GM21737 (cell line): ENCODE measurements at regions not wholly inside any gene's neighbourhood (a gene's known extent, or its start where the extent isn't known, plus 50 kb on each side); places are given as distances from the start of the nearest gene placed in this dataset.

Experiments
- ATAC-seq: cut with Tn5 transposase; IDR thresholded peaks from one replicate; pipeline ENCODE4 v1.9.1; 2021; ENCODE audit warnings: mild to moderate bottlenecking, moderate library complexity; ENCODE audit not compliant: unreplicated experiment

DNA sequence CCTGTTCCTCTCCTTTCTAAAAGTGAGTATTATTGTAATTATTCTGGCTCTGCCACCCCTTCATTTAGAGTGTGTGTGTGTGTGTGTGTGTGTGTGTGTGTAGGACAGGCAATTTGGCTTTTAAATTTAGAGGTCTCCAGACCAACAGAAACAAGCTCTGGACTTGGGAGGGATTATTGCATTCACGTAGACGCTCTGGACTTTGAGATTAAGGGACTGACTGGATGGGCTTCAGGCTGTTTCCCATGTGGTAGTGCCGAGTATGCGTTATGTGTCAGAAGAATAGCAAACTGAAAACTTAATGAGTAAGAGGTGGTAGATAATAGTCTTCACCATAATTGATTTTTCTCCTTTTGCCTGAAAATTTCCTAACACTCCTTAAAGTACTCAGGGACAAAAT is 281.9 kb downstream of the USP25 start:
- no peak for ATAC-seq

DNA sequence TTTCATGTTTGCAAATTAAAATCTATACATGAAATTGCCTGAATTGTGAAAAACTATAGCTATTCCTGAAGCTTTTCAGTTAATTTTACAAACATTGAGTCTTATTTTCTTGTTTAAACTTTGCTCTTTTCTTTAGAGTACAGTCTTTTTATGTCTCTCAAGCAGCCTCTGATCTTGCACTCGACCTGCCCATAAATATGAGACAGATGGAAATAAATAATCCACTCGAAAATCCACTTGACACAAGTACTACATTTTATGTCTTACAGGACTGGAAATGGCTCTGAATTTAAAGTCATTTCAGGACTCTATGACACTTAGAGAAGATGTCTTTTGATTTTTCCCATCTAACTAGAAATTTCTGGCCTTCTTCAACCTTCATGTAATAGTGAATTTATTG is 283.8 kb downstream of the USP25 start:
- no peak for ATAC-seq

- ATAC-seq = no peak
Measured at GRCh38 chr21:16020878-16021277, 291.1 kb downstream of the USP25 start.

GRCh38 chr21:16022116-16022515 is 292.3 kb downstream of the USP25 start:
- no peak for ATAC-seq

DNA sequence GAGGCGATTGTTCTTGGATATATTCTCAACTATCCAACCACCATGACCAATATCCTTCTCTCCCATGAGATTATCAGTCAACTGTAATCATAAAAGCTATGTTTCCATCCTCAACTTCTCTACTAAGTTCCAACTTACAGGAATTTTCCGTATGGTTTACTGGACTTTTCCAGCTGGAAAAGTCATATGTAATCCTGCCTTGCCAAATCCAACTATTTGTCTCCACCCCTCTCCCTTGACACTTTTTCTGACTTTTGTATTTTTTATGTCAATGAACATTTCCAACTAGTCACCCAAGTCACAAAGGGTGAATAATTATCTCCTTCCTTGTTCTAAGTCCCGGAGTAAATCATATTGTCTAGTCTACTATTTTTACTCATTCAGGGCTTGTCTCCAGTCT is 293.1 kb downstream of the USP25 start:
- no peak for ATAC-seq

- no peak for ATAC-seq
Measured at GRCh38 chr21:16028142-16028541, 298.4 kb downstream of the USP25 start.

DNA sequence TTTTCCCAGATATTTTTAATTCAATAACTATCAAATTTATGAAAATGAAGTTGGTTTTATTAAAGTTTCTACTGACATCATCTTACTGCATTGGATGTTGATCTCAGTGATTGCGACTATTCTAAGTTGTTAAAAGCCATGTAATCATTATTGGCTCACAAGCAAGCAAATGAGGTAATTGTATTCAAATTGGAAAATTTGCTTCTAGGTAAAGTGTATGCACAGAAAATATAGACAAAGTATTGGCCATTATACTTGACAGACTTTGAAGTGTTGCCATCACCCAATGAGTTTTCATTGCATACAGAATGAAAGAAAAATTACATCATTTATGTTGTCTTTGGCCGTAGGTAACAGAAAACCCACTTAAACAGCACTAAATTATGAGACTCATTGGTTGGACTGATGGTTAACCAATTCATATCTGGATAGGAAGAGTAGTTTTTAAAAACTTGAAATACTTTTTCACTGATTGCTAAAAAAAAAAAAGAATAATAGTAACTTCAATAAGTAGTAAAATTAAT is 299.2 kb downstream of the USP25 start:
- ATAC-seq = no peak

DNA sequence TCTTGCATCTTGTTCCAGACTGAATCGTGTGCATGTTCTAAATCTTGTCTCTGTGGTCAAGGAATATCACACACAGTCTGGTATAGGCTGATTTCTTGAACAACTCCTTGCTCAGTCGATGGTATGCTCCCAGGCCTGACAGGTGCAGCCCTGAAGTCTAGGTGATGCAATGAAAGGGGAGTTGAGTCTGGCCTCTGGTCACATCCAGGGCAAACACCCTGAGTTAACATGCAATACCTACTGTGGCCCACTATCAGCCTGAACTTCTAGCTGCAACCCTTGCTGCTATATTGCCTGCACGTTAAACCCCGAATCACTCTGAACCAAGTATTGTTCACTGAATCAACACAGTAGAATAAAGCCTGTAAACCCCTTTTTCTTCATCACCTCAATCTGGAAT is 303.4 kb downstream of the USP25 start:
- ATAC-seq = no peak

- no peak for ATAC-seq
Measured at GRCh38 chr21:16034446-16035190, 304.8 kb downstream of the USP25 start.

DNA sequence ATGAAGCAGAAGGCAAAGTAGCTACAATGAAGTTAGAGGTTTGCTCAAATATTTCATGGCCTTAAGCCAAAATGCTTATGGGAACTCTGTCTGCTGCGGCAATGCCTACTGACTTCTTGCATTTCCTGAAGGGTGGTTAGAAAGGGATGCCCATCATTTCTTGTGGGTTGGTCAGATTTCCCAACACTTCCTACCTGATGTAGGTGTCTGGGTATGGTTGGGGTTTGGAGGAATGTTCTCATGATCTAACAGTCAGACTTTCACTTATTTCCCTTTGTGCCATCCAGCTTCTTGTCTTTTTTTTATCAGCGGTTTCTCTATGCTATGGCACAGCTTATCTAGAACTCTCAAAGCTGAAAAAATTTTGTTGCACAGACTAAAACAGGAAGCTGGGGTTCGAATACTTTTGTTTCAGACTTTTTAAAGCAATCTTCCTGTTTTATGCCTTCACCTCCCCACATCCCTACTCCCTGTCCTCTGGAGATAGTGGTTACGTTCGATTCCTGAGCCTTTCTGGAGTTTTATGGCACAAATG is 307.7 kb downstream of the USP25 start:
- ATAC-seq = no peak

GRCh38 chr21:16040601-16041000 is 310.8 kb downstream of the USP25 start:
- no peak for ATAC-seq

- ATAC-seq = no peak
Measured at GRCh38 chr21:16044676-16045075, 314.9 kb downstream of the USP25 start.

GRCh38 chr21:16046656-16047330 is 317.0 kb downstream of the USP25 start:
- ATAC-seq = no peak

DNA sequence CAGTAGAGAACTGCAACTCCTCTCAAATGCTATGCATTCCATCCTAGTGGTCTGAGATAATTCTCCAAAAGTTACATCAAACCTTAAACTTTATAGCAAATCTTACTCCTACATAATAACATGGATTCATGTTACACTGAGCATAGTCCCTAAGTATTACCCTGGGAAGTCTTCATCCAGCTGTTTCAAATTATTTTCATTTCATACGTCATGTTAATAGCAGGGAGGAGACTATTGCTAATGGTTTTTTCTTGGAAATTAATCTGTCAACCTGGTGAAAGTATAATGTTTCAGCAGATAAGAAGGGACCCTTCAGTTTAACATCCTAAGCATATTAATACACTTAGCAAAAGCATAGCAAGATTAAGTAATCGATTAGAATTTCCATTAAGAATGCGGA is 318.1 kb downstream of the USP25 start:
- ATAC-seq = no peak

DNA sequence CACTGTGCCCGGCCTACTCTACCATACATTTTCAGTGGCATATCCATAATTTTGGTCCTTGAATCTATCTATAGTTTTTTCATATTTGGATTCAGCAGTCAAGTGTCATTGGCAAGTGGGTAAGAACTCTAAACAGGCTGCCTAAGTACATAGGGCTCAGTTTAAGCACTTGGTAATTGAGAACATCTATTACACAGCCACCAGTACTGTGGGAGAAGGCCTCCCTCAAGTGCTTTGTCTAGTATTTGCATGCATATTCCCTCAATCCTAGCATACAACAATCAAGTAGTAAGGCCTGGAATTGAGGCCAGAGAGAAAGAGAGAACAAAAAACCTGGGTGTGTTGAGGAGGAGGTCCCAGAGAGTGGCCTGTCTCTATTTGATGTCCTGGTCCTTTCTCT is 325.2 kb downstream of the USP25 start:
- no peak for ATAC-seq

- ATAC-seq = no peak
Measured at GRCh38 chr21:16058896-16059295, 329.1 kb downstream of the USP25 start.

GRCh38 chr21:16059981-16060380 is 330.2 kb downstream of the USP25 start:
- ATAC-seq = no peak

DNA sequence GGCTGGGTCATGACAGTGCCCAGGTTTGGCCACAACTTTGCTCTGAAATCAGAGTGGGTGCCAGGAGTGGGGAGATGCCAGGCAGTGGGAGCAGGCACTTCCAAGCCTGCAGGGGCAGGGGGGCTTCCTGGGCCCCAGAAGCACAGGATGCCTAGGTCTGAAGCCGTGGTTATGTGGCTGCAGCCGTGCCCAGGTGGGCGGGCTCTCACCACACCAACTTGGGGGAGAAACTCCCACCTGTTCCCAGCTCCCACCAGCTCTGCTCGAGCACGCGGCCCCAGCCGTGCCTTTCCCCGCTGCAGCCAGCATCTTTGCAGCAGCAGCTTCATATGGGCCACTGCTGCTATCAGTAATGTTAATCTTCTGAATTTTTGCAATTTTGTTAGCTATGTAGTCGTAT is 331.4 kb downstream of the USP25 start:
- ATAC-seq = no peak

DNA sequence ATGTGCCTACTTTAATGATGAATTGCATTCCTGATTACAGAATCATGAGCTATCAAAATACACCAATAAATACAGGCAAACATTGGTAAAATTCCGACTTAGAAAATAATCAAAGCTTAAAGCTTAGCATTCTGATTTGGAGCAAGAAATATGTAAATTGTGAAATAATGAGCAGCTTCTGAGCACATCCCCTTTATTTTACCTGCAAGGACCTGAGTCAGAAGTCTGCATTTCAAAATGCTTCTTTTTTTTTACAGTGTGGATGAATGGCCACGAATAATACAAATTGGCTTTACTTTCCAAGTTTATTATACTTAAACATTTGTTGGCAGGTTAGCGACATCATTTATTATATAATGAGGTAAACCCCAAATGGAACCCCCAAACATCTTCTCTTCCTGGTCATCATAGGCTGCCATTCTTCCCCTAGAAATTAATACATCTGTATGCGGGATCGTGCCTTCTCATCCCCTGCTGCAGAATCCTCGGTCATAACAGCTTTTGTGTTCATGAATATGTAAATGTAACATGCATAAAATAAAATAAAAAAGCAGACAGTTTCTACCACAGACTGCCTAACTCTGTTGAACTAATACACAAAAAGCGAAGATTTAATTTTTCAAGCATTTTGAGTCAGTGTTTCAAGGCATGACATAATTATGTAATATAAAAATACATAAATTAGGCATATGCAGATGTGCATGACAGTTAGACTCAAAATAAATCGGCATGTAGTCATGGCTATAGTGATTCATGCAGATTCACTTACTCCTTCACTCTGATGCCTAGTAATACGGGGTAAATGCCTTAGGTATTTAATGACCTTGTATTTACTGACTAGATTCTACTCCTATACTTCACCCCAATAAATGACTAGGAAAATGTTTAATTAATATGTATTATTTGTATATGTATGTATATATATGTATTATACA is 339.7 kb downstream of the USP25 start:
- no peak for ATAC-seq

DNA sequence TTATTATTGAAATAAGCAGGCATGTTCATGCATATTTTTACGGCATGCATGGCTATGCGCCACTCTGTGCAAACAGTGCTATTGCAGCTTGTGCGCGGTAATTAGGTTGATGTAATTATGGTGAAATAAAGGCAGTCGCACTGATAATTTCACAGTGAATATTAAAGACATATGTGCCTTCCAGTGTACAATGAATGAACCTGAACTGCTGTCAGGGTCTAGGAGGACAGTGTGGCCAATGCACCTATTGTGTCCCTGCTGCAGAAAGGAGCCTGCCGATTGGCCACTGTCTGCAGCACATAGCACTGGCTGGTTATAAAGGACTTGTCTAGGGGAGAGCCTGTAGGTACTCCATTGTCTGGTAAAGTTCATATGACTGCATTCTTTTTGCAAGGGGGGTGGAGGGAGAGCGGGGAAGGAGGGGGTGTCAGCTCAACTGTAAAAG is 340.4 kb downstream of the USP25 start:
- ATAC-seq = no peak

DNA sequence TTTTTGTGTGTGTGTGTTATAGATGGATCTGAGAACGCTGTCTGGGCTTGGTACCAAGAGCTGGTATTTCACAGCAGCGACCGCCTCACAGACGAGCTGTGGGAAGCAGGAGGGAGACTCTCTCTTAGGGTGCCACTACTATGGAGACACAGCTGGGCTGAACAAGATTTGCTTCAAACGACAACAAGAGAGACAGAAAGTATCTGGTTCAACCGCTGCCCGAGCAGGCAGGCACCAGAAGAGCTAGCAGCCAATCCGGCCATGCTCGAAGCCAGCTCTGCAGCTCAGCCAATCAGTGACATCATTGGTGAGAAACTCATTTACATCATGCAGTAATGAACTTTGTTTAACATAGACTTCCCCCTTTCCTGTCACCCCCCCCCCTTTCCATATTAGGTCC is 341.3 kb downstream of the USP25 start:
- no peak for ATAC-seq
